ENCODE measurements at regions not wholly inside any gene's neighbourhood (a gene's known extent, or its start where the extent isn't known, plus 50 kb on each side); places are given as distances from the start of the nearest gene placed in this dataset.

GRCh38 chr13:61850794-61851193 lies 435.1 kb upstream of the PCDH20 start:
- Histone ChIP-seq H3K4me2 (ENCODE audit: low read length) (no peak overlapping the region), H2BK5ac (ENCODE audit: low read depth, low read length, poor library complexity) (no peak overlapping the region), H4K91ac (ENCODE audit: low read depth, low read length) (no peak overlapping the region), H3K14ac (ENCODE audit: low read length) (no peak overlapping the region), H3K79me1 (ENCODE audit: low read length) (no peaks in the 10 kb centered on the region), H3K36me3 (ENCODE audit: control insufficient read depth in 1 of 2, insufficient read depth in 2 of 2, low read length in 2 of 2) (no peaks in the 10 kb centered on the region), H3K27me3 (ENCODE audit: insufficient read depth, low read length) (no peaks in the 10 kb centered on the region), H2AFZ (ENCODE audit: insufficient read depth, low read length, poor library complexity) (no peak overlapping the region), H3K4me3 (ENCODE audit: low read depth, low read length) (no peak overlapping the region), H2BK12ac (ENCODE audit: low read length) (no peak overlapping the region), H4K8ac (ENCODE audit: low read depth, low read length) (no peak overlapping the region), H4K12ac (ENCODE audit: low read depth, low read length) (no peak overlapping the region), H3K4me1 (ENCODE audit: control insufficient read depth in 1 of 2, insufficient read depth in 2 of 2, low read length in 2 of 2) (no peaks in the 10 kb centered on the region), H3K9me3 (ENCODE audit: insufficient read depth, low read depth, low read length) (no peaks in the 10 kb centered on the region), H2AK5ac (ENCODE audit: low read length) (no peak overlapping the region), H3K23ac (ENCODE audit: low read length) (no peak overlapping the region), H3K79me2 (ENCODE audit: control insufficient read depth, insufficient read depth, low read length, poor library complexity) (no peaks in the 10 kb centered on the region), H2BK120ac (ENCODE audit: insufficient read depth, low read length, poor library complexity) (no peak overlapping the region), H3K27ac (ENCODE audit: low read depth, low read length) (no peak overlapping the region), H3K9ac (ENCODE audit: low read length) (no peak overlapping the region), H3K18ac (ENCODE audit: low read length) (no peak overlapping the region), H3K4ac (ENCODE audit: low read depth, low read length) (no peak overlapping the region)
- no peak for DNase-seq
- no CpG with 5 or more reads among the region's 3 CpGs for WGBS (ENCODE audit: extremely low coverage, insufficient coverage, insufficient read length)

GRCh38 chr13:61838568-61838967 lies 422.9 kb upstream of the PCDH20 start:
- no peak for DNase-seq

GRCh38 chr13:61833228-61833627 lies 417.6 kb upstream of the PCDH20 start:
- WGBS (ENCODE audit: extremely low coverage, insufficient coverage, insufficient read length) = no CpG with 5 or more reads among the region's 3 CpGs

More at GRCh38 chr13:61838568-61838967, 422.9 kb upstream of the PCDH20 start:
- Histone ChIP-seq H3K4me3 (ENCODE audit: low read depth, low read length) (no peak overlapping the region), H3K23ac (ENCODE audit: low read length) (no peak overlapping the region), H2BK12ac (ENCODE audit: low read length) (no peak overlapping the region), H3K79me1 (ENCODE audit: low read length) (no peaks in the 10 kb centered on the region), H3K4ac (ENCODE audit: low read depth, low read length) (no peak overlapping the region), H3K18ac (ENCODE audit: low read length) (no peak overlapping the region), H3K9me3 (ENCODE audit: insufficient read depth, low read depth, low read length) (no peaks in the 10 kb centered on the region), H3K27ac (ENCODE audit: low read depth, low read length) (no peak overlapping the region), H3K27me3 (ENCODE audit: insufficient read depth, low read length) (no peaks in the 10 kb centered on the region), H2BK120ac (ENCODE audit: insufficient read depth, low read length, poor library complexity) (no peak overlapping the region), H3K4me2 (ENCODE audit: low read length) (no peak overlapping the region), H2AFZ (ENCODE audit: insufficient read depth, low read length, poor library complexity) (no peak overlapping the region), H2BK5ac (ENCODE audit: low read depth, low read length, poor library complexity) (no peak overlapping the region), H2AK5ac (ENCODE audit: low read length) (no peak overlapping the region), H4K8ac (ENCODE audit: low read depth, low read length) (no peak overlapping the region), H3K9ac (ENCODE audit: low read length) (no peak overlapping the region), H3K36me3 (ENCODE audit: control insufficient read depth in 1 of 2, insufficient read depth in 2 of 2, low read length in 2 of 2) (no peaks in the 10 kb centered on the region), H4K91ac (ENCODE audit: low read depth, low read length) (no peak overlapping the region), H3K14ac (ENCODE audit: low read length) (no peak overlapping the region), H3K79me2 (ENCODE audit: control insufficient read depth, insufficient read depth, low read length, poor library complexity) (no peaks in the 10 kb centered on the region), H3K4me1 (ENCODE audit: control insufficient read depth in 1 of 2, insufficient read depth in 2 of 2, low read length in 2 of 2) (no peaks in the 10 kb centered on the region), H4K12ac (ENCODE audit: low read depth, low read length) (no peak overlapping the region)
- no CpG with 5 or more reads among the region's 2 CpGs for WGBS (ENCODE audit: extremely low coverage, insufficient coverage, insufficient read length)

GRCh38 chr13:61831026-61831425 lies 415.4 kb upstream of the PCDH20 start:
- Histone ChIP-seq H3K9me3 (ENCODE audit: insufficient read depth, low read depth, low read length) (no peaks in the 10 kb centered on the region), H3K27ac (ENCODE audit: low read depth, low read length) (no peak overlapping the region), H3K27me3 (ENCODE audit: insufficient read depth, low read length) (no peaks in the 10 kb centered on the region), H3K4me2 (ENCODE audit: low read length) (no peak overlapping the region), H2AK5ac (ENCODE audit: low read length) (no peak overlapping the region), H3K79me2 (ENCODE audit: control insufficient read depth, insufficient read depth, low read length, poor library complexity) (no peaks in the 10 kb centered on the region), H3K14ac (ENCODE audit: low read length) (no peak overlapping the region), H4K12ac (ENCODE audit: low read depth, low read length) (no peak overlapping the region), H3K4me1 (ENCODE audit: control insufficient read depth in 1 of 2, insufficient read depth in 2 of 2, low read length in 2 of 2) (no peaks in the 10 kb centered on the region), H3K36me3 (ENCODE audit: control insufficient read depth in 1 of 2, insufficient read depth in 2 of 2, low read length in 2 of 2) (no peaks in the 10 kb centered on the region), H2AFZ (ENCODE audit: insufficient read depth, low read length, poor library complexity) (no peak overlapping the region), H2BK12ac (ENCODE audit: low read length) (no peak overlapping the region), H3K4me3 (ENCODE audit: low read depth, low read length) (no peak overlapping the region), H2BK5ac (ENCODE audit: low read depth, low read length, poor library complexity) (no peak overlapping the region), H3K18ac (ENCODE audit: low read length) (no peak overlapping the region), H3K4ac (ENCODE audit: low read depth, low read length) (no peak overlapping the region), H2BK120ac (ENCODE audit: insufficient read depth, low read length, poor library complexity) (no peak overlapping the region), H3K9ac (ENCODE audit: low read length) (no peak overlapping the region), H4K91ac (ENCODE audit: low read depth, low read length) (no peak overlapping the region), H3K23ac (ENCODE audit: low read length) (no peak overlapping the region), H3K79me1 (ENCODE audit: low read length) (no peaks in the 10 kb centered on the region), H4K8ac (ENCODE audit: low read depth, low read length) (no peak overlapping the region)
- WGBS (ENCODE audit: extremely low coverage, insufficient coverage, insufficient read length) = no CpG with 5 or more reads among the region's 2 CpGs
- DNase-seq = no peak

More at GRCh38 chr13:61833228-61833627, 417.6 kb upstream of the PCDH20 start:
- H4K91ac ChIP-seq (ENCODE audit: low read depth, low read length) = no peak overlapping the region
- H3K4ac ChIP-seq (ENCODE audit: low read depth, low read length) = no peak overlapping the region
- no peak overlapping the region for H3K14ac ChIP-seq (ENCODE audit: low read length)
- H4K12ac ChIP-seq (ENCODE audit: low read depth, low read length) = no peak overlapping the region
- no peaks in the 10 kb centered on the region for H3K79me2 ChIP-seq (ENCODE audit: control insufficient read depth, insufficient read depth, low read length, poor library complexity)
- H3K27me3 ChIP-seq (ENCODE audit: insufficient read depth, low read length) = no peaks in the 10 kb centered on the region
- H3K27ac ChIP-seq (ENCODE audit: low read depth, low read length) = no peak overlapping the region
- H2BK120ac ChIP-seq (ENCODE audit: insufficient read depth, low read length, poor library complexity) = no peak overlapping the region
- no peak overlapping the region for H3K18ac ChIP-seq (ENCODE audit: low read length)
- no peak overlapping the region for H3K9ac ChIP-seq (ENCODE audit: low read length)
- no peak overlapping the region for H3K4me2 ChIP-seq (ENCODE audit: low read length)
- no peaks in the 10 kb centered on the region for H3K4me1 ChIP-seq (ENCODE audit: control insufficient read depth in 1 of 2, insufficient read depth in 2 of 2, low read length in 2 of 2)
- H3K23ac ChIP-seq (ENCODE audit: low read length) = no peak overlapping the region
- H3K4me3 ChIP-seq (ENCODE audit: low read depth, low read length) = no peak overlapping the region
- no peak overlapping the region for H2BK5ac ChIP-seq (ENCODE audit: low read depth, low read length, poor library complexity)
- no peaks in the 10 kb centered on the region for H3K79me1 ChIP-seq (ENCODE audit: low read length)
- no peak overlapping the region for H2AFZ ChIP-seq (ENCODE audit: insufficient read depth, low read length, poor library complexity)
- no peak overlapping the region for H4K8ac ChIP-seq (ENCODE audit: low read depth, low read length)
- no peak overlapping the region for H2BK12ac ChIP-seq (ENCODE audit: low read length)
- no peak overlapping the region for H2AK5ac ChIP-seq (ENCODE audit: low read length)
- DNase-seq = no peak
- no peaks in the 10 kb centered on the region for H3K36me3 ChIP-seq (ENCODE audit: control insufficient read depth in 1 of 2, insufficient read depth in 2 of 2, low read length in 2 of 2)
- H3K9me3 ChIP-seq (ENCODE audit: insufficient read depth, low read depth, low read length) = no peaks in the 10 kb centered on the region
